ENCODE measurements at regions not wholly inside any gene's neighbourhood (a gene's known extent, or its start where the extent isn't known, plus 50 kb on each side); places are given as distances from the start of the nearest gene placed in this dataset.

- no TSS peak for BruUV-seq (replicated peaks)
- Histone ChIP-seq H3K79me2 (ENCODE audit: insufficient read depth, low read length) (no peaks in the 10 kb centered on the region), H3K36me3 (ENCODE audit: control insufficient read depth in 1 of 2, insufficient read depth in 2 of 2, low read length in 2 of 2) (no peaks in the 10 kb centered on the region), H3K9ac (ENCODE audit: low read length) (no peak overlapping the region), H3K4me1 (ENCODE audit: control insufficient read depth in 1 of 2, insufficient read depth in 2 of 2, low read length in 2 of 2) (no peaks in the 10 kb centered on the region), H3K27me3 (ENCODE audit: insufficient read depth, low read length) (peaks cover 16% of the 10 kb centered on the region), H3K9me3 (ENCODE audit: control insufficient read depth in 1 of 2, insufficient read depth in 1 of 2, low read depth in 1 of 2, low read length in 2 of 2) (no peaks in the 10 kb centered on the region), H2AFZ (ENCODE audit: low read depth, low read length, poor library complexity, severe bottlenecking) (no peak overlapping the region), H4K20me1 (ENCODE audit: insufficient read depth) (no peaks in the 10 kb centered on the region), H3K4me2 (ENCODE audit: low read length) (no peak overlapping the region), H3K27ac (ENCODE audit: low read depth, low read length) (no peak overlapping the region), H3K4me3 (replicated peaks in 1 of 2; ENCODE audit: low read depth in 1 of 2, low read length in 2 of 2) (no peak overlapping the region), H3K9me2 (ENCODE audit: insufficient read depth) (no peaks in the 10 kb centered on the region)
- ChIA-PET RAD21 (ENCODE audit: low non-redundant PET in 1 of 2, low total read pairs in 2 of 2, uncharacterized antibody in 2 of 2, unreplicated experiment in 2 of 2) (no interaction called here), CTCF (no interaction called here), POLR2A (no interaction called here)
- DNase-seq (ENCODE audit: low read depth, low spot score) (no peak), ATAC-seq (no peak)
- TF ChIP-seq ZNF274 (IDR thresholded peaks at IDR 0.05; ENCODE audit: low read depth, low read length) (no peak), ATF3 (IDR thresholded peaks at IDR 0.05) (no peak), CTCF (IDR thresholded peaks at IDR 0.05 in 2 of 3, conservative IDR thresholded peaks at IDR 0.05 in 1 of 3; ENCODE audit: borderline replicate concordance in 1 of 3, insufficient read depth in 1 of 3, low read depth in 2 of 3, low read length in 2 of 3) (no peak), ZFX (IDR thresholded peaks at IDR 0.05) (no peak), ZBTB33 (IDR thresholded peaks at IDR 0.05; ENCODE audit: extremely low read depth, insufficient replicate concordance, low read length) (no peak), FOSL1 (IDR thresholded peaks at IDR 0.05; ENCODE audit: low read depth) (no peak)
- intact Hi-C loops (cut with micrococcal nuclease) = no loop called here
Measured at GRCh38 chr2:7879483-7879835, 802.4 kb upstream of the ID2 start.
